ENCODE measurements at regions not wholly inside any gene's neighbourhood (a gene's known extent, or its start where the extent isn't known, plus 50 kb on each side); places are given as distances from the start of the nearest gene placed in this dataset.

DNA sequence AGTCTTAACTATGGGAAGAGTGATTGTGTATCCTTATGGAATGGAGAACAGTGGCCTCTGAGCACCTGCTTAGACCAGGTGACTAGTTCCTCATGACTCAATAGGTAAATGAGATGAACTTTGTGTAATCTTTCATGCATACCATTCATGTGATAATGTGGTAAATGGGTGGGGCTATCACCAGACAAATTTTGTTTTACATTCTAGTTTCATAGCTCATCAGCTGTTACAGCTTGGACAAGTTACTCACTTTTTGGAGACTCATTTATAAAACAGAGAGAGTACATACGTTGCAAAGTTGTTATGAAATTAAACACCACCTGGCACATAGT, 103.7 kb upstream of the TGFBR2 start:
- Mint-ChIP-seq H3K36me3 (ENCODE audit: low read depth) (no peaks in the 10 kb centered on the region), H3K4me3 (no peak overlapping the region), H3K27ac (no peak overlapping the region)

DNA sequence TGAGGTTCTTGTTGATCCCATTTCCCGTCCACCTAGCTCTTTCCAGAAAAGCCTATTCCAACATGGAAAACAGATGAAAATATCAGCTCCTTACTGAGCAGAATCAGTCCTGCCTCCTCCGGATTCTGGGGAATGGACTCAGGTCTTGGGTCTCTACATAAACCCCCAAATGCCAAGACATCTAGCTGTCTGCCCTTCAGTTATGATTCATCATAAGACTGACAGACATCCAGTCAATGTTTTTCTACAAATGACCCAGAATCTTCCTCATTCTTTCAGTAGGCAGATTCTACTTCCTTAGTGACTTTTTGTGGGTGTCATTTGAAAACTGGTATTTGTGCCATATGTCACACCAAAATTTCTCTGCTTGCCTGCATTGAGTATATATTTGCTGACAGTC, 103.0 kb upstream of the TGFBR2 start:
- Mint-ChIP-seq H3K4me1 (ENCODE audit: low read depth) (peaks cover 6% of the 10 kb centered on the region), H3K27ac (no peak overlapping the region), H3K27me3 (ENCODE audit: low read depth) (no peaks in the 10 kb centered on the region), H3K4me3 (no peak overlapping the region), H3K9me3 (peaks cover 4% of the 10 kb centered on the region), H3K36me3 (ENCODE audit: low read depth) (no peaks in the 10 kb centered on the region)
- no peak for DNase-seq (ENCODE audit: low spot score)

More for the DNA sequence above, 103.7 kb upstream of the TGFBR2 start:
- peaks cover 6% of the 10 kb centered on the region for H3K4me1 Mint-ChIP-seq (ENCODE audit: low read depth)
- DNase-seq (ENCODE audit: low spot score) = no peak
- no peaks in the 10 kb centered on the region for H3K27me3 Mint-ChIP-seq (ENCODE audit: low read depth)
- H3K9me3 Mint-ChIP-seq = peaks cover 4% of the 10 kb centered on the region

GRCh38 chr3:30504939-30505338, 101.5 kb upstream of the TGFBR2 start:
- Mint-ChIP-seq H3K27ac (no peak overlapping the region), H3K4me3 (no peak overlapping the region), H3K36me3 (ENCODE audit: low read depth) (no peaks in the 10 kb centered on the region), H3K4me1 (ENCODE audit: low read depth) (peaks cover 6% of the 10 kb centered on the region), H3K9me3 (peaks cover 4% of the 10 kb centered on the region), H3K27me3 (ENCODE audit: low read depth) (no peaks in the 10 kb centered on the region)
- DNase-seq (ENCODE audit: low spot score) = no peak

DNA sequence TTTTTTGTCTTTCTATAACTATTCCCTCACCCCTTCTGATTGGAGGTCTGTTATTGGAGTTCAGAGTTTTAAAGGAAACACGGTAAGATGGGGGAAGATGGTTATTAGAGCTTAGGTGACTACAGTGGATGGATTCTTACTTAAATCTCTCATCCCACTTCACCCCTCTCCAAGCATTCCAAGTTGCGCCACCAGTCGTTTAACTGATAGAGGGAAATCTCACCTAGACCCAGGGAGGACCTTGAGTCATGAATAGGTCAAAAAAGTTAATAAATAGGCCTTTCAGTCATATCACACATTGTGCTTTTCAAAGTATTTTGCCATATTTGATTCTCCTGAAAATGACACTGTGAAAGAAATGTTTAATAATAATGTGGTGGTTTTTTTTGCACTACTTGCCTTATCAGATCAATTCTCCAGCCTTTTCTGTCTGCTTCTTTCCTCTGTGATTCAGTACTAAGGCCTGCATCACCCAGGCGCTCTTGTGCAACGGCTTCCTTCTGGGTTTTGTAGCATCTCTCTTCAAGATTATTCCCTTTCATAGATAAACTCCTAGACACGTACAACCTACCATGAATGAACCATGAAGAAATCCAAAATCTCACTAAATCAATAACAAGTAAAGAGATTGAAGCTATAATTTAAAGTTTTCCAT, 100.4 kb upstream of the TGFBR2 start:
- Mint-ChIP-seq H3K4me3 (no peak overlapping the region), H3K27ac (no peak overlapping the region), H3K36me3 (ENCODE audit: low read depth) (no peaks in the 10 kb centered on the region), H3K27me3 (ENCODE audit: low read depth) (no peaks in the 10 kb centered on the region), H3K9me3 (peaks cover 4% of the 10 kb centered on the region), H3K4me1 (ENCODE audit: low read depth) (no peaks in the 10 kb centered on the region)
- no peak for DNase-seq (ENCODE audit: low spot score)

GRCh38 chr3:30508339-30508738, 98.1 kb upstream of the TGFBR2 start:
- Mint-ChIP-seq H3K4me3 (no peak overlapping the region), H3K4me1 (ENCODE audit: low read depth) (peaks cover 5% of the 10 kb centered on the region), H3K27ac (no peak overlapping the region), H3K9me3 (peaks cover 4% of the 10 kb centered on the region), H3K36me3 (ENCODE audit: low read depth) (no peaks in the 10 kb centered on the region), H3K27me3 (ENCODE audit: low read depth) (no peaks in the 10 kb centered on the region)
- DNase-seq (ENCODE audit: low spot score) = no peak

DNA sequence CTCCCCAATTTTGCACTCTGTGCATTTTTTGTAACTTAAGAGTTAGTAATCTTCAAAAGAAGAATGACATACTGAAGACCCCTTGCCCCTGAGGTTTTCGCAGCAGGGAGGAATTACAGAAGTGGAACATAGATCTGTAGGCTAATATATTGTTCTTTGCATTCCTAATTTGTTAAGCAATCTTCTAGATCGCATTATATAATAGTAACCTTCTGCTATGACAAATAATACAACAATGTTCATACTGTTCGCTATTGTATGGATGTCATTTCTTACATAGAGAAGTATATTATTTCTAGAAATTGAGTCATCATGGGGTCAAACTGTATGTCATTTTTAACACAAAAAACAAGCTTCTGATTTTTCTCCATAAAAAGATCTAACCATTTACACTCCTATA, 95.8 kb upstream of the TGFBR2 start:
- Mint-ChIP-seq H3K4me1 (ENCODE audit: low read depth) (peaks cover 5% of the 10 kb centered on the region), H3K36me3 (ENCODE audit: low read depth) (no peaks in the 10 kb centered on the region), H3K9me3 (peaks cover 4% of the 10 kb centered on the region), H3K27me3 (ENCODE audit: low read depth) (no peaks in the 10 kb centered on the region), H3K27ac (no peak overlapping the region), H3K4me3 (no peak overlapping the region)
- no peak for DNase-seq (ENCODE audit: low spot score)

GRCh38 chr3:30511524-30512251, 94.7 kb upstream of the TGFBR2 start:
- peak; percentile 15 for DNase-seq (ENCODE audit: low spot score)
- H3K36me3 Mint-ChIP-seq (ENCODE audit: low read depth) = no peaks in the 10 kb centered on the region

GRCh38 chr3:30512576-30512975, 93.8 kb upstream of the TGFBR2 start:
- Mint-ChIP-seq H3K4me1 (ENCODE audit: low read depth) (peaks cover 7% of the 10 kb centered on the region), H3K27ac (no peak overlapping the region), H3K9me3 (no peaks in the 10 kb centered on the region), H3K27me3 (ENCODE audit: low read depth) (no peaks in the 10 kb centered on the region), H3K36me3 (ENCODE audit: low read depth) (no peaks in the 10 kb centered on the region), H3K4me3 (no peak overlapping the region)
- no peak for DNase-seq (ENCODE audit: low spot score)

More at GRCh38 chr3:30511524-30512251, 94.7 kb upstream of the TGFBR2 start:
- Mint-ChIP-seq H3K27ac (no peak overlapping the region), H3K4me1 (ENCODE audit: low read depth) (peaks cover 5% of the 10 kb centered on the region), H3K27me3 (ENCODE audit: low read depth) (no peaks in the 10 kb centered on the region), H3K9me3 (no peaks in the 10 kb centered on the region), H3K4me3 (no peak overlapping the region)

DNA sequence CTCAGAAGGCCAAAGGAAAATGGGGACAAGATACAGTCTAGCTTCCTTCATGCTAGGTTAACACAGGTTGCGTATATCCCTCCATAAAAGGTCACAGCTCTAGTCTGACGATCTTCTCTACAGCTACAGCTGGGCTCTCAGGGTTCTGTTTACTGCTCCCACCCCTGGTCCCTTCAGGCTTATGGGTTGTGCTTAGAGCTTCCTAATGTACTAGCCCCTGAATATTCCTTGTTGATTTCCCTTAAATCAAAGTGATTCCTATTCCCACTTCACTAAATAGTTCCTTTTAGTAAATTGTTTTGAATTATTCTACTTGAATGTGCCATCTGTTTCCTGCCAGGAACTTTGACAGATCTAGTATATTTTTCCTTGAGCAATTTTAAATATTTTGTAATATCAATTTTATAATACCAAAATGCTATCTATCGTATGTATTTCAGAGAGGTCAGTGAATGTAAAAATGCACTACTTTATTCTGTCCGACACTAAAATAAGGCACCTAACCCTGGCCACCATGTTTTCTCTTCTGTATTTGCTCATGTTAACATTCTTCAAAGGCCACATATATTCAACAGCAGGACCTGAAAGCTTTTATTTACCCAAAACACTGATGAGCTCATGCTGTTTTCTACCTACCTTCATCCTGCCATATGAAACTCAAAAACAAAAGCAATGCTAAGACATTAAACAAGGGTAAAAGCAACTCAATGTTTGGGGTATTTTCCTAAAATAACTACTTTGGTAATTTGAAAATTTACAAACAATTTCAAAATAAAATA, 92.8 kb upstream of the TGFBR2 start:
- Mint-ChIP-seq H3K4me3 (no peak overlapping the region), H3K9me3 (no peaks in the 10 kb centered on the region), H3K27me3 (ENCODE audit: low read depth) (no peaks in the 10 kb centered on the region), H3K27ac (no peak overlapping the region), H3K4me1 (ENCODE audit: low read depth) (peaks cover 13% of the 10 kb centered on the region), H3K36me3 (ENCODE audit: low read depth) (no peaks in the 10 kb centered on the region)
- no peak for DNase-seq (ENCODE audit: low spot score)

DNA sequence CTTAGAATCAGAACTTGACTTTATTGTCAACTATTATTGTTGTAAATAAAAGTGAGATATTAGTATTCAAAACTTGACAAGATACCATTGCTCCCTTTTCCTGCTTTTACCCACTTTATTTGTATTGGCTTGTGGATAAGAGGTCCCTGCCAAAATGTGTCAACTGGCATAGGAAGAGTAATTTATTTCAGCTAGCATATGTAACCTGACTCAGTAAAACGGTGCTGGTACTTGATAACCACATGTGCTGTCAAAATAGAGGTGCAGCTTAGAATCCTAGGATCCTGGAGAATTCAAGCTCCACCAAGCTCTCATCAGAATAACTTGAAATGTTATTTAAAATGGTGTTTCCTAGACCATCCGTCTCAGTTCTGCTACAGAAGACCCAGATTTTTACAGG, 90.2 kb upstream of the TGFBR2 start:
- H3K9me3 Mint-ChIP-seq = no peaks in the 10 kb centered on the region
- no peaks in the 10 kb centered on the region for H3K36me3 Mint-ChIP-seq (ENCODE audit: low read depth)
- H3K27me3 Mint-ChIP-seq (ENCODE audit: low read depth) = no peaks in the 10 kb centered on the region
- H3K27ac Mint-ChIP-seq = no peak overlapping the region
- DNase-seq (ENCODE audit: low spot score) = no peak
- H3K4me3 Mint-ChIP-seq = no peak overlapping the region
- peaks cover 17% of the 10 kb centered on the region for H3K4me1 Mint-ChIP-seq (ENCODE audit: low read depth)

DNA sequence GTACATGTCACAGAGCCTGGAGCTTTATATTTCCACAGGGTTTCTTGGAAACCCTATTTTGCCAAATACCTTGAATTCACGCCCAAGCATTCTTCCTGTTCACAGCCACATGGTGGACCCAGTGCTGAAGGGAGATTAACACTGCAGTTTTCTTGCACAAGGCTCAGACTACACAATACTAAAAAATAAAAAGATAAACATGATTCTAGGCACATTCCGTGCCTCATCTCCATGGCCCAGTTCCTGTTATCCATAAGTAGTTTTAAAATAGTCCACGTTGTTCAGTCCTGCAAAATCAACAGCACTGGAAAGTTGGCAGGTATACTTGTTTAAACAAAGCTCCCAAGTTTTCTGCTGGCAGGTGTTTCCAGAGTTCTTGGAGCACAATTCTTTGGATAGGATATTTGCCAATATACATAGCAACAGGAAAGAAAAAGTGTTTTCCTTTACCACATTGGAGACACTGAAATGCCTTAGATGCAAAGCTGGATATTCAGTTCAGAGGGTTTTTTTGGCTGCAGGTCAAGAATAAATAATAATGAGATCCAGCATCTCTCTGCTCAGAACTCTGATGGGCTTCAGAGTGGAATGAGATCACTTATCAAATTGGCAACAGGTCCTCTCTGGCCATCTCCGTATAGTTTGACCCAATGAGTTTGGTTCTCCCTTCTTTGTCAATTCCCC, 88.1 kb upstream of the TGFBR2 start:
- Mint-ChIP-seq H3K4me3 (no peak overlapping the region), H3K27me3 (ENCODE audit: low read depth) (no peaks in the 10 kb centered on the region), H3K27ac (no peak overlapping the region), H3K36me3 (ENCODE audit: low read depth) (no peaks in the 10 kb centered on the region), H3K4me1 (ENCODE audit: low read depth) (peaks cover 13% of the 10 kb centered on the region), H3K9me3 (no peaks in the 10 kb centered on the region)
- DNase-seq (ENCODE audit: low spot score) = no peak

- no peaks in the 10 kb centered on the region for H3K27me3 Mint-ChIP-seq (ENCODE audit: low read depth)
- peaks cover 13% of the 10 kb centered on the region for H3K4me1 Mint-ChIP-seq (ENCODE audit: low read depth)
- no peak overlapping the region for H3K27ac Mint-ChIP-seq
- no peaks in the 10 kb centered on the region for H3K9me3 Mint-ChIP-seq
- no peak for DNase-seq (ENCODE audit: low spot score)
- no peaks in the 10 kb centered on the region for H3K36me3 Mint-ChIP-seq (ENCODE audit: low read depth)
- H3K4me3 Mint-ChIP-seq = no peak overlapping the region
Observed at GRCh38 chr3:30518872-30519271, 87.5 kb upstream of the TGFBR2 start.

- Mint-ChIP-seq H3K27ac (no peak overlapping the region), H3K4me3 (no peak overlapping the region), H3K27me3 (ENCODE audit: low read depth) (no peaks in the 10 kb centered on the region), H3K36me3 (ENCODE audit: low read depth) (no peaks in the 10 kb centered on the region), H3K4me1 (ENCODE audit: low read depth) (peaks cover 22% of the 10 kb centered on the region), H3K9me3 (no peaks in the 10 kb centered on the region)
- no peak for DNase-seq (ENCODE audit: low spot score)
Observed at GRCh38 chr3:30520699-30521098, 85.7 kb upstream of the TGFBR2 start.

Measured in T-helper 2 cell treated with Interferon-gamma antibody and Interleukin-4, amounts not matched to agents 5 μg/mL and 100 μg/mL, for 36 hours (primary cell).